ENCODE measurements at regions not wholly inside any gene's neighbourhood (a gene's known extent, or its start where the extent isn't known, plus 50 kb on each side); places are given as distances from the start of the nearest gene placed in this dataset.
"Not testable (repeated sequence)": the region's sequence is repeated elsewhere in the genome, so short reads cannot be mapped to it uniquely, and the experiment has no call there.

GRCh38 chr11:67803055-67803454, 128.6 kb upstream of the ALDH3B2 start:
- WGBS: 85% methylated on average over 7 of the region's 7 CpGs
- peak overlapping the region in 1 of 2 donors; percentile 65 for H3K27ac ChIP-seq (ENCODE audit: low read depth in 1 of 2, low read length in 1 of 2)

DNA sequence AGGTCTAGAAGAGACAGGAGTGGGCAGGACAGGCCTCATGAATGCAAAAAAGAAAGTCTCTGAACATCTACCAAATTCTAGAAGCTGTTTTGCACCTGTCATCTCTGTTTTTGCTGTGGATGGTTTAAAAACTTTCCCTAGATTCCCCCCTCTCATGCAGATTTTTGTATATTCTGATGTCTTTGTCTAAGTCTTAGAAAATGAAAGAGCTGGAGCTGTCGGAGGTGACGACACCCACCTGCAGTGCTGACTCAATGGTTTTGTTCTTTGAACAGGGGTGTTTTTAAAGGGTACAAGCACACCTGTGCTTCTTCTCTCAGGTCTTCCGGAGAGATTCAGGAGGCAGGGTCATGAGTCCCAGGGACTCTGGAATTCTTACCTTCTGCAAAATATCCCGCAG, 128.2 kb upstream of the ALDH3B2 start:
- H3K4me3 ChIP-seq (ENCODE audit: low read length in 2 of 2); H3K36me3 ChIP-seq (ENCODE audit: control insufficient read depth in 2 of 2, insufficient read depth in 2 of 2, low read length in 1 of 2); H3K27me3 ChIP-seq (ENCODE audit: control insufficient read depth in 2 of 2, insufficient read depth in 1 of 2, low read length in 1 of 2); H3K9me3 ChIP-seq (ENCODE audit: control insufficient read depth in 2 of 2, insufficient read depth in 1 of 2, low read length in 1 of 2): not testable (repeated sequence)
- peak overlapping the region in 1 of 2 donors; percentile 84 for H3K27ac ChIP-seq (ENCODE audit: low read depth in 1 of 2, low read length in 1 of 2)
- peak in 3 of 9 donors; percentile 28 to 67 (median 31) for DNase-seq (ENCODE audit: low read depth in 6 of 9, low spot score in 9 of 9)
- 57% methylated on average over 4 of the region's 4 CpGs for WGBS
- H3K4me1 ChIP-seq (ENCODE audit: control insufficient read depth in 2 of 2, insufficient read depth in 2 of 2, low read length in 2 of 2): peaks cover 4 to 42% of the 10 kb centered on the region in 2 donors

More at GRCh38 chr11:67803055-67803454, 128.6 kb upstream of the ALDH3B2 start:
- not testable (repeated sequence) for H3K4me3 ChIP-seq (ENCODE audit: low read length in 2 of 2); DNase-seq (ENCODE audit: low read depth in 6 of 9, low spot score in 9 of 9); H3K36me3 ChIP-seq (ENCODE audit: control insufficient read depth in 2 of 2, insufficient read depth in 2 of 2, low read length in 1 of 2); H3K27me3 ChIP-seq (ENCODE audit: control insufficient read depth in 2 of 2, insufficient read depth in 1 of 2, low read length in 1 of 2); H3K9me3 ChIP-seq (ENCODE audit: control insufficient read depth in 2 of 2, insufficient read depth in 1 of 2, low read length in 1 of 2)
- H3K4me1 ChIP-seq (ENCODE audit: control insufficient read depth in 2 of 2, insufficient read depth in 2 of 2, low read length in 2 of 2): peaks cover 4 to 42% of the 10 kb centered on the region in 2 donors

DNA sequence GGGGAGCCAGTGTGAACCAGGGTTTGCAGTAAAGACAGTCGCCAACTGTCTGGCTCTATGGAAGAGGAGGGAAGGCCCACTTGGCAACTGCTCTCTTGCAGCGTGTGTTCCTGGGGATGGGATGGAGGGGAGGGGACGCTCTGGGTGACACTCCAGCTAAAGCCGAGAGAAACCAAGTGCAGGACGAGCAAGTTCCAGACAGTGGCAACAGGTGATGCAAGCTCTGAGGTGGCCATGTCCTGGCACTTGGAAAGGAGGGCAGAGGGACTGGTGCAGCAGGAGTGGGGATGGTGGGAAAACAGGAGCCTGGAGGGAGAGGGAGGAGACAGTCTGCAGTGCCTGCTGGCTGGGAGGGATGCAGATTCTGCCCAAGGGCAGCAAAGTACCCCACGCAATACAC, 127.0 kb upstream of the ALDH3B2 start:
- not testable (repeated sequence) for H3K9me3 ChIP-seq (ENCODE audit: control insufficient read depth in 2 of 2, insufficient read depth in 1 of 2, low read length in 1 of 2); H3K36me3 ChIP-seq (ENCODE audit: control insufficient read depth in 2 of 2, insufficient read depth in 2 of 2, low read length in 1 of 2); H3K4me3 ChIP-seq (ENCODE audit: low read length in 2 of 2); H3K27me3 ChIP-seq (ENCODE audit: control insufficient read depth in 2 of 2, insufficient read depth in 1 of 2, low read length in 1 of 2); DNase-seq (ENCODE audit: low read depth in 6 of 9, low spot score in 9 of 9); H3K27ac ChIP-seq (ENCODE audit: low read depth in 1 of 2, low read length in 1 of 2)
- WGBS: over 99% methylated on average over 6 of the region's 6 CpGs
- peaks cover 3 to 36% of the 10 kb centered on the region in 2 donors for H3K4me1 ChIP-seq (ENCODE audit: control insufficient read depth in 2 of 2, insufficient read depth in 2 of 2, low read length in 2 of 2)

GRCh38 chr11:67800591-67800990, 126.2 kb upstream of the ALDH3B2 start:
- peaks cover 0 to 36% of the 10 kb centered on the region in 2 donors for H3K4me1 ChIP-seq (ENCODE audit: control insufficient read depth in 2 of 2, insufficient read depth in 2 of 2, low read length in 2 of 2)
- H3K27ac ChIP-seq (ENCODE audit: low read depth in 1 of 2, low read length in 1 of 2); H3K36me3 ChIP-seq (ENCODE audit: control insufficient read depth in 2 of 2, insufficient read depth in 2 of 2, low read length in 1 of 2); H3K27me3 ChIP-seq (ENCODE audit: control insufficient read depth in 2 of 2, insufficient read depth in 1 of 2, low read length in 1 of 2); DNase-seq (ENCODE audit: low read depth in 6 of 9, low spot score in 9 of 9); H3K9me3 ChIP-seq (ENCODE audit: control insufficient read depth in 2 of 2, insufficient read depth in 1 of 2, low read length in 1 of 2); H3K4me3 ChIP-seq (ENCODE audit: low read length in 2 of 2): not testable (repeated sequence)
- 98% methylated on average over 11 of the region's 11 CpGs for WGBS

DNA sequence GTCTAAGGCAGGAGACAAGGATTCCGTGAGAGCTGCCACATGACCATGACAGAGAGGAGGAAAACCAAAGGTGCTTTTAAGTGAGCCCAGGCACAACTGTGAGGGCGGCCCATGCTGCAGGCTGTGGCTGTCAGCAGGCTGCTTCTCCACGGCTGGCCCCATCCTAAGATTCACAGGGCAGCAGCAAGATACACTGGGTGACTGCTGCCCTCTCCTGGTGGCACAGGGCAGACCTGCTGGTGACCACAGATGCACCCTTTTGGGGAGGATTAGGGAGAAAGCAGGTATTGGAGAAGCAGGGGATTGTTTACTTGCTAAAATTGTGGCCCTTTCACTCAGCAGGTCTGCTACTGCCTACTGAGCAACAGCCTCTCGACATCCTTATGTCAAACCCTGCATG, 125.4 kb upstream of the ALDH3B2 start:
- H3K4me1 ChIP-seq (ENCODE audit: control insufficient read depth in 2 of 2, insufficient read depth in 2 of 2, low read length in 2 of 2): peaks cover 0 to 37% of the 10 kb centered on the region in 2 donors
- peak in 1 of 9 donors; percentile 40 for DNase-seq (ENCODE audit: low read depth in 6 of 9, low spot score in 9 of 9)
- H3K36me3 ChIP-seq (ENCODE audit: control insufficient read depth in 2 of 2, insufficient read depth in 2 of 2, low read length in 1 of 2); H3K9me3 ChIP-seq (ENCODE audit: control insufficient read depth in 2 of 2, insufficient read depth in 1 of 2, low read length in 1 of 2); H3K27ac ChIP-seq (ENCODE audit: low read depth in 1 of 2, low read length in 1 of 2); H3K4me3 ChIP-seq (ENCODE audit: low read length in 2 of 2); H3K27me3 ChIP-seq (ENCODE audit: control insufficient read depth in 2 of 2, insufficient read depth in 1 of 2, low read length in 1 of 2): not testable (repeated sequence)
- WGBS: 19% methylated on average over 4 of the region's 4 CpGs

- H3K27ac ChIP-seq (ENCODE audit: low read depth in 1 of 2, low read length in 1 of 2); H3K27me3 ChIP-seq (ENCODE audit: control insufficient read depth in 2 of 2, insufficient read depth in 1 of 2, low read length in 1 of 2); H3K4me3 ChIP-seq (ENCODE audit: low read length in 2 of 2); DNase-seq (ENCODE audit: low read depth in 6 of 9, low spot score in 9 of 9); H3K36me3 ChIP-seq (ENCODE audit: control insufficient read depth in 2 of 2, insufficient read depth in 2 of 2, low read length in 1 of 2); H3K9me3 ChIP-seq (ENCODE audit: control insufficient read depth in 2 of 2, insufficient read depth in 1 of 2, low read length in 1 of 2): not testable (repeated sequence)
- peaks cover 0 to 34% of the 10 kb centered on the region in 2 donors for H3K4me1 ChIP-seq (ENCODE audit: control insufficient read depth in 2 of 2, insufficient read depth in 2 of 2, low read length in 2 of 2)
- 91% methylated on average over 15 of the region's 15 CpGs for WGBS
Observed at GRCh38 chr11:67797726-67798521, 123.5 kb upstream of the ALDH3B2 start.

- Histone ChIP-seq H3K4me1 (ENCODE audit: control insufficient read depth in 2 of 2, insufficient read depth in 2 of 2, low read length in 2 of 2) (peaks cover 0 to 38% of the 10 kb centered on the region in 2 donors), H3K9me3 (ENCODE audit: control insufficient read depth in 2 of 2, insufficient read depth in 1 of 2, low read length in 1 of 2) (no peaks in the 10 kb centered on the region), H3K4me3 (ENCODE audit: low read length in 2 of 2) (no peak overlapping the region), H3K36me3 (ENCODE audit: control insufficient read depth in 2 of 2, insufficient read depth in 2 of 2, low read length in 1 of 2) (no peaks in the 10 kb centered on the region), H3K27me3 (ENCODE audit: control insufficient read depth in 2 of 2, insufficient read depth in 1 of 2, low read length in 1 of 2) (no peaks in the 10 kb centered on the region), H3K27ac (ENCODE audit: low read depth in 1 of 2, low read length in 1 of 2) (no peak overlapping the region)
- DNase-seq (ENCODE audit: low read depth in 6 of 9, low spot score in 9 of 9): no peak
- 96% methylated on average over 12 of the region's 12 CpGs for WGBS
Observed at GRCh38 chr11:67795746-67796145, 121.3 kb upstream of the ALDH3B2 start.

DNA sequence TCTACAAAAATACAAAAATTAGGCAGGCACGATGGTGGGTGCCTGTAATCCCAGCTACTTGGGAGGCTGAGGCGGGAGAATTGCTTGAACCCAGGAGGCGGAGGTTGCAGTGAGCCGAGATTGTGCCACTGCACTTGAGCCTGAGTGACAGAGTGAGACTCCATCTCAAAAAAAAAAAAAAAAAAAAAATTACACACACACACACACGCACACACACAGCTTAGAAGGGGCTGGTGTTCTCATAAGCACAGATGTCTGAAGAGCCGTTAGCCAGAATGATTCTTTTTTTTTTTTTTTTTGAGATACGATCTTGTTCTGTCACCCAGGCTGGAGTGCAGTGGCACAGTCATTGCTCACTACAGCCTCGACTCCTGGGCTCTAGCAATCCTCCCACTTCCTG, 119.3 kb upstream of the ALDH3B2 start:
- not testable (repeated sequence) for H3K36me3 ChIP-seq (ENCODE audit: control insufficient read depth in 2 of 2, insufficient read depth in 2 of 2, low read length in 1 of 2); H3K27me3 ChIP-seq (ENCODE audit: control insufficient read depth in 2 of 2, insufficient read depth in 1 of 2, low read length in 1 of 2); H3K4me3 ChIP-seq (ENCODE audit: low read length in 2 of 2); H3K9me3 ChIP-seq (ENCODE audit: control insufficient read depth in 2 of 2, insufficient read depth in 1 of 2, low read length in 1 of 2)
- peak in 1 of 9 donors; percentile 59 for DNase-seq (ENCODE audit: low read depth in 6 of 9, low spot score in 9 of 9)
- Histone ChIP-seq H3K4me1 (ENCODE audit: control insufficient read depth in 2 of 2, insufficient read depth in 2 of 2, low read length in 2 of 2) (peaks cover 0 to 38% of the 10 kb centered on the region in 2 donors), H3K27ac (ENCODE audit: low read depth in 1 of 2, low read length in 1 of 2) (peak overlapping the region in 1 of 2 donors; percentile 75)
- 42% methylated on average over 6 of the region's 8 CpGs for WGBS

- H3K9me3 ChIP-seq (ENCODE audit: control insufficient read depth in 2 of 2, insufficient read depth in 1 of 2, low read length in 1 of 2); H3K27ac ChIP-seq (ENCODE audit: low read depth in 1 of 2, low read length in 1 of 2); H3K36me3 ChIP-seq (ENCODE audit: control insufficient read depth in 2 of 2, insufficient read depth in 2 of 2, low read length in 1 of 2); H3K27me3 ChIP-seq (ENCODE audit: control insufficient read depth in 2 of 2, insufficient read depth in 1 of 2, low read length in 1 of 2); H3K4me3 ChIP-seq (ENCODE audit: low read length in 2 of 2): not testable (repeated sequence)
- WGBS: 42% methylated on average over 26 of the region's 26 CpGs
- DNase-seq (ENCODE audit: low read depth in 6 of 9, low spot score in 9 of 9): peak in 2 of 9 donors; percentile 27 to 58
- peaks cover 0 to 38% of the 10 kb centered on the region in 2 donors for H3K4me1 ChIP-seq (ENCODE audit: control insufficient read depth in 2 of 2, insufficient read depth in 2 of 2, low read length in 2 of 2)
Observed at GRCh38 chr11:67792273-67792990, 118.0 kb upstream of the ALDH3B2 start.
